Thoracic aorta (tissue), 2 donors: ENCODE measurements at regions not wholly inside any gene's neighbourhood (a gene's known extent, or its start where the extent isn't known, plus 50 kb on each side); places are given as distances from the start of the nearest gene placed in this dataset.

Source experiments
- ATAC-seq: fragments of 150-250 bp; one replicate; pipeline ENCODE4 v1.8.0; 2017; ENCODE audit warnings: low read depth; ENCODE audit not compliant: insufficient number of reproducible peaks, low FRiP score
- DNase-seq: peaks from one replicate; pipeline ENCODE4 v3.0.0-alpha.2; 2020; ENCODE audit warnings: low spot score
- H3K27ac ChIP-seq, 2 donors: fragments of 200-600 bp; sonication (generic); 1 replicate in 1 of 2; 2 replicates in 1 of 2; pipeline ENCODE4 v1.5.1; 2016; ENCODE audit warnings: mild to moderate bottlenecking in 2 of 2, moderate library complexity in 2 of 2
- H3K27me3 ChIP-seq: fragments of 200-600 bp; sonication (generic); replicated peaks from 2 replicates; pipeline ENCODE4 v1.6.0; 2016; ENCODE audit warnings: mild to moderate bottlenecking; ENCODE audit not compliant: insufficient read depth
- H3K36me3 ChIP-seq: fragments of 200-600 bp; sonication (generic); one replicate; pipeline ENCODE4 v1.5.1; 2016
- H3K4me1 ChIP-seq, 2 donors: fragments of 200-600 bp; sonication (generic); 1 replicate in 1 of 2; 2 replicates in 1 of 2; pipeline versions ENCODE4 v1.5.1 to v1.6.0; 2016; ENCODE audit warnings: low read depth in 2 of 2, mild to moderate bottlenecking in 1 of 2; ENCODE audit not compliant: control insufficient read depth in 1 of 2
- H3K4me3 ChIP-seq: fragments of 200-600 bp; sonication (generic); 2 replicates; pipeline ENCODE4 v1.5.1; 2016; ENCODE audit warnings: mild to moderate bottlenecking
- H3K9me3 ChIP-seq: fragments of 200-600 bp; sonication (generic); 2 replicates; pipeline ENCODE4 v1.5.1; 2016
- TF ChIP-seq, protein P1 (sequence below): fragments of 200-600 bp; sonication (generic); IDR thresholded peaks from one replicate; pipeline ENCODE4 v1.5.1; 2019; ENCODE audit warnings: antibody characterized with exemption

DNA sequence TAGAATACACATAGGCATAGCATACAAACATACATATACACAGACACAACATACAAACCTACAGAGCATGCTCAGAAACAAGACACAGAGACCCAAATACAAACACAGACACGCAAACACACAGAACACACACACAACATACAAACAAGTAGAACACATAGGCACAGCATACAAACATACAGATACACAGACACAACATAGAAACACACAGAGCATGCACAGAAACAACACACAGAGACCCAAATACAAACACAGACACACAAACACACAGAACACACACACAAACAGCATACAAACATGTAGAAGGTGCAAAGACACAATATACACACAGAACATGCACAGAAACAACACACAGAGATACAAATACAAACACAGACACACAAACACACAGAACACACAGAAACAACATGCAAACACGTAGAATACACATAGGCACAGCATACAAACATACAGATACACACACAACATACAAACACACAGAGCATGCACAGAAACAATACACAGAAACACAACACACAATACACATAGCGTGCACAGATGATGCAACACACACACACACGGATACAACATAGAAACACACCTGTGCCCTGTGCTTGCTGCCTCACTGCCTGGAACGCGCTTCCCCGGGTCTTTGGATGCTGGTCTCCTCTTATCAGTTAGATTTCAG is 469.0 kb upstream of the CDH4 start:
- TF ChIP-seq, protein P1, sequence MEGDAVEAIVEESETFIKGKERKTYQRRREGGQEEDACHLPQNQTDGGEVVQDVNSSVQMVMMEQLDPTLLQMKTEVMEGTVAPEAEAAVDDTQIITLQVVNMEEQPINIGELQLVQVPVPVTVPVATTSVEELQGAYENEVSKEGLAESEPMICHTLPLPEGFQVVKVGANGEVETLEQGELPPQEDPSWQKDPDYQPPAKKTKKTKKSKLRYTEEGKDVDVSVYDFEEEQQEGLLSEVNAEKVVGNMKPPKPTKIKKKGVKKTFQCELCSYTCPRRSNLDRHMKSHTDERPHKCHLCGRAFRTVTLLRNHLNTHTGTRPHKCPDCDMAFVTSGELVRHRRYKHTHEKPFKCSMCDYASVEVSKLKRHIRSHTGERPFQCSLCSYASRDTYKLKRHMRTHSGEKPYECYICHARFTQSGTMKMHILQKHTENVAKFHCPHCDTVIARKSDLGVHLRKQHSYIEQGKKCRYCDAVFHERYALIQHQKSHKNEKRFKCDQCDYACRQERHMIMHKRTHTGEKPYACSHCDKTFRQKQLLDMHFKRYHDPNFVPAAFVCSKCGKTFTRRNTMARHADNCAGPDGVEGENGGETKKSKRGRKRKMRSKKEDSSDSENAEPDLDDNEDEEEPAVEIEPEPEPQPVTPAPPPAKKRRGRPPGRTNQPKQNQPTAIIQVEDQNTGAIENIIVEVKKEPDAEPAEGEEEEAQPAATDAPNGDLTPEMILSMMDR = no peak
- H3K4me3 ChIP-seq = no peak overlapping the region
- no peaks in the 10 kb centered on the region for H3K9me3 ChIP-seq
- no peaks in the 10 kb centered on the region for H3K36me3 ChIP-seq
- no peaks in the 10 kb centered on the region for H3K27me3 ChIP-seq
- ATAC-seq (no peak), DNase-seq (no peak)
- H3K4me1 ChIP-seq = no peaks in the 10 kb centered on the region
- no peak overlapping the region for H3K27ac ChIP-seq

DNA sequence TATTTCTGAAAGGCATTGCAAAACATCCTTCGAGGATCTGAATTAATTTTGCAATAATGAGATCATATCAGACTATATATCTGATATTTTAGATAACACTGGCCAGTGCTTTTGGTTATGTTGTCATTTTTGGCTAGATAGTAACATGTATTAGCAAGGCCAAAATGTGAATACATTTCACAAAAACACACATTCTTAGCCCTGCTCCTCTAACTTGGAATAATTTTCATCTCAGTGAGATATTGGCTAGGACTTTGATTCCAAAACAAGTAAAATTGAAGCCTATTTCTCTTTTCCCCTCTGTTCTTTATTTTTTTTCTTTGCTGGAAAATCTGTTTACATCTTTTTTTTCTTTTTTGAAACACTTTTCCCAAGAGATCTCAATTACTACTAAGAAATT is 466.8 kb upstream of the CDH4 start:
- no peaks in the 10 kb centered on the region for H3K9me3 ChIP-seq
- H3K4me1 ChIP-seq = no peaks in the 10 kb centered on the region
- no peak overlapping the region for H3K27ac ChIP-seq
- TF ChIP-seq, protein P1 = no peak
- no peak overlapping the region for H3K4me3 ChIP-seq
- no peaks in the 10 kb centered on the region for H3K36me3 ChIP-seq
- ATAC-seq = no peak
- H3K27me3 ChIP-seq = no peaks in the 10 kb centered on the region
- no peak for DNase-seq

DNA sequence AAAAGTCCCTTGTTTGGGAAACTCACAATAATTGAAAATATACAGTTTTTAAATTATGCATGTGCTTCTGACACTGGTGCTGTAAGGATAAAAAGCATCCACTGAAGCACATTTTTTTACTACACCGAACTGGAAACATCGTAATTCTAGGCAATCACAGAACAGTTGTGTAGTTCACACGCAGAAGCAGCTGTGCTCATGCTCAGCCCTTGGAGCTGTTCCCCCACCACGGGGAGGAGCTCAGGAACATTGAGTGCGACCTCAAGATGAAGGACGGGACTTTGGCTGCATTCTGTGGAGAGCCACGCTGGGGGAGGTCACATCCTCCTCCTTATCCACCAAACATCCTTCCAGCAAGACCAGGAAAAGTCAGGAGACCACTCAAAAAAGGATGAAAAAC is 466.3 kb upstream of the CDH4 start:
- ATAC-seq = no peak

DNA sequence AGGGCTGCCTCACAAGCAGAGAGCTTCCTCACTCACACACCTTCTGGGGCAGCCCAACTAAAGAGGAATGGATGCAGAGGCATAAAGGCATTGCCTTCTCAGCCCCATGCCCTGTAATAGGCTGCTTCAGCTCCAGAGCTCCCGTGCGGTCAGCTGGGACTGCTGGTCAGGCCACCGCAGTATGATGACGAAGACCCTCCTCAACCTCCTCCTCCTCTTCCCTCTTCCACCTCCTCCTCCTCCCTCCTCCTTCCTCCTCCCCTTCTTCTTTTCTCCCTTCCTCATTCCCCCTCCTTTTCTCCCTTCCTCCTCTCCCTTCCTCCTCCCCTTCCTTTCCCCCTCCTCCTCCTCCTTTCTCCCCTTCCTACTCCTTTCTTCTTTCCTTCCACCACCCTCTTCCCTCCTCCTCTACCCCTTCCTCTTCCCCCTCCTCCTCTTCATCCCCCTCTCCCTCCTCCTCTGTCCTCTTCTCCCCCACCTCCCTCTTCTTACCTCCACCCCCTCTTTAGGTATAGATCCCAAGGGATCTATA is 465.3 kb upstream of the CDH4 start:
- no peak for DNase-seq
- Histone ChIP-seq H3K4me3 (no peak overlapping the region), H3K27me3 (no peaks in the 10 kb centered on the region), H3K27ac (no peak overlapping the region), H3K9me3 (no peaks in the 10 kb centered on the region), H3K4me1 (no peaks in the 10 kb centered on the region), H3K36me3 (no peaks in the 10 kb centered on the region)
- no peak for ATAC-seq
- TF ChIP-seq, protein P1 = no peak

More for the DNA sequence above, 466.3 kb upstream of the CDH4 start:
- Histone ChIP-seq H3K9me3 (no peaks in the 10 kb centered on the region), H3K27ac (no peak overlapping the region), H3K36me3 (no peaks in the 10 kb centered on the region), H3K4me3 (no peak overlapping the region), H3K4me1 (no peaks in the 10 kb centered on the region), H3K27me3 (no peaks in the 10 kb centered on the region)
- TF ChIP-seq, protein P1 = no peak
- DNase-seq = no peak

DNA sequence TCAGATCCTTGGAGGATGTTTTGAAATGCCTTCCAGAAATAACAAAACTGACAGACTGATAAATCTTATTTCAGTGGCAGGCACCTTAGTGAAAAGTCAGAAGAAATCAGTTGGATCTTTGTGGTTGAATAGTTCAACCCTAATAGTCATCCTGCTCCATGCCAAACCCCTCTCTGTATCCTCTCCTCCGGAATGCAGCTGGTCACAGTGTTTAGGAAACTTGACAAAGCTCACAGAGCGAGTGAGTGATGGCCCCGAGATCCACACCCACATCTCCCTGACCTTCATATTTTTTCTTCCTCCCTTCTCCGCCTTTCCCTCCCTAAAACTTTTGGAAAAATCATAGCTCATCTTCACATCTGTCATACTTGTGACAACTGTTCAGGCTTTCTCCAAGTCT is 464.8 kb upstream of the CDH4 start:
- ATAC-seq (no peak), DNase-seq (no peak)
- no peak overlapping the region for H3K27ac ChIP-seq
- TF ChIP-seq, protein P1 = no peak
- no peaks in the 10 kb centered on the region for H3K4me1 ChIP-seq
- no peak overlapping the region for H3K4me3 ChIP-seq
- H3K27me3 ChIP-seq = no peaks in the 10 kb centered on the region
- no peaks in the 10 kb centered on the region for H3K36me3 ChIP-seq
- H3K9me3 ChIP-seq = no peaks in the 10 kb centered on the region
